GM23338 (cell line): ENCODE measurements at regions not wholly inside any gene's neighbourhood (a gene's known extent, or its start where the extent isn't known, plus 50 kb on each side); places are given as distances from the start of the nearest gene placed in this dataset.

Source experiments
- ATAC-seq: fragments of 200-7000 bp; cut with Tn5 transposase; 3 replicates; pipeline ENCODE4 v1.9.1; 2020
- DNase-seq: peaks from one replicate; pipeline ENCODE4 v3.0.0-alpha.2; 2015; ENCODE audit warnings: low spot score
- H2AFZ ChIP-seq: fragments of 200-600 bp; sonication (generic); 2 replicates; pipeline ENCODE4 v1.8.0; 2016; ENCODE audit warnings: antibody characterized with exemption, mild to moderate bottlenecking, moderate library complexity
- H3F3A ChIP-seq: fragments of 200-600 bp; sonication (generic); replicated peaks from 2 replicates; pipeline ENCODE4 v1.8.0; 2017; ENCODE audit warnings: antibody characterized with exemption, mixed run types, low read depth
- H3K27ac ChIP-seq: fragments of 200-600 bp; sonication (generic); 2 replicates; pipeline ENCODE4 v1.6.1; 2016; ENCODE audit warnings: low read depth
- H3K27me3 ChIP-seq: fragments of 200-600 bp; sonication (generic); 2 replicates; pipeline ENCODE4 v1.8.0; 2016; ENCODE audit warnings: mild to moderate bottlenecking, mixed run types, moderate library complexity; ENCODE audit not compliant: insufficient read depth
- H3K36me3 ChIP-seq: fragments of 200-600 bp; sonication (generic); 2 replicates; pipeline ENCODE4 v1.8.0; 2016; ENCODE audit warnings: mild to moderate bottlenecking; ENCODE audit not compliant: insufficient read depth
- H3K4me1 ChIP-seq: fragments of 200-600 bp; sonication (generic); 2 replicates; pipeline ENCODE4 v1.8.0; 2016; ENCODE audit warnings: mild to moderate bottlenecking, moderate library complexity; ENCODE audit not compliant: insufficient read depth
- H3K4me2 ChIP-seq: fragments of 200-600 bp; sonication (generic); 2 replicates; pipeline ENCODE4 v1.7.1; 2017; ENCODE audit warnings: mixed run types
- H3K4me3 ChIP-seq: fragments of 200-600 bp; sonication (generic); 2 replicates; pipeline ENCODE4 v1.6.1; 2016; ENCODE audit warnings: mixed run types
- H3K79me2 ChIP-seq: fragments of 200-600 bp; sonication (generic); replicated peaks from 2 replicates; pipeline ENCODE4 v1.8.0; 2017; ENCODE audit warnings: mild to moderate bottlenecking; ENCODE audit not compliant: insufficient read depth
- H3K9me2 ChIP-seq: fragments of 200-600 bp; sonication (generic); 2 replicates; pipeline ENCODE4 v1.8.0; 2017; ENCODE audit not compliant: insufficient read depth
- H4K20me1 ChIP-seq: fragments of 200-600 bp; sonication (generic); replicated peaks from 2 replicates; pipeline ENCODE4 v1.8.0; 2017; ENCODE audit warnings: mild to moderate bottlenecking; ENCODE audit not compliant: insufficient read depth
- H3K27ac Mint-ChIP-seq: 2 replicates; pipeline ENCODE4 v1.8.0; 2020; ENCODE audit warnings: inconsistent platforms, mild to moderate bottlenecking, moderate library complexity, mixed read lengths
- H3K27me3 Mint-ChIP-seq: 3 replicates; pipeline ENCODE4 v1.8.0; 2022; ENCODE audit warnings: low read depth, mild to moderate bottlenecking, moderate library complexity, mixed read lengths, inconsistent platforms; ENCODE audit not compliant: insufficient read depth, poor library complexity
- H3K36me3 Mint-ChIP-seq: 3 replicates; pipeline ENCODE4 v1.8.0; 2021; ENCODE audit warnings: low read depth, mild to moderate bottlenecking, inconsistent platforms, moderate library complexity, mixed read lengths
- H3K4me1 Mint-ChIP-seq: 3 replicates; pipeline ENCODE4 v1.8.0; 2020; ENCODE audit warnings: mild to moderate bottlenecking, inconsistent platforms, mixed read lengths
- H3K4me3 Mint-ChIP-seq: 3 replicates; pipeline ENCODE4 v1.8.0; 2021; ENCODE audit warnings: moderate library complexity, mild to moderate bottlenecking, inconsistent platforms, mixed read lengths
- H3K9me3 Mint-ChIP-seq: 3 replicates; pipeline ENCODE4 v1.8.0; 2020; ENCODE audit warnings: moderate library complexity, mild to moderate bottlenecking, inconsistent platforms, mixed read lengths
- CREB1 ChIP-seq: fragments of 250-450 bp; sonication (Bioruptor Pico); IDR thresholded peaks from 2 replicates; pipeline ENCODE4 v1.5.0; 2020; ENCODE audit warnings: low read depth, mild to moderate bottlenecking, moderate library complexity
- CTCF ChIP-seq, 2 experiments: fragments of 200-600 bp in 1 of 2; sonication (generic) in 1 of 2; conservative IDR thresholded peaks; 2 replicates each; pipeline versions ENCODE4 v1.5.1 to v1.6.1; 2016 to 2017; ENCODE audit warnings: antibody characterized with exemption in 2 of 2, low read depth in 2 of 2, mild to moderate bottlenecking in 2 of 2, moderate library complexity in 1 of 2
- ETS1 ChIP-seq: IDR thresholded peaks from 2 replicates; pipeline ENCODE4 v1.6.1; 2016; ENCODE audit warnings: antibody characterized with exemption
- EZH2 ChIP-seq: fragments of 200-600 bp; sonication (generic); IDR thresholded peaks from one replicate; pipeline ENCODE4 v1.8.0; 2017; ENCODE audit warnings: antibody characterized with exemption, mild to moderate bottlenecking, low read depth; ENCODE audit not compliant: unreplicated experiment
- EZH2phosphoT487 ChIP-seq: fragments of 200-600 bp; sonication (generic); IDR thresholded peaks from one replicate; pipeline ENCODE4 v1.8.1; 2018; ENCODE audit warnings: antibody characterized with exemption; ENCODE audit not compliant: unreplicated experiment
- JUNB ChIP-seq: IDR thresholded peaks from one replicate; pipeline ENCODE4 v1.6.1; 2016; ENCODE audit warnings: antibody characterized with exemption; ENCODE audit not compliant: unreplicated experiment
- NANOG ChIP-seq: IDR thresholded peaks from 2 replicates; pipeline ENCODE4 v1.6.1; 2016; ENCODE audit warnings: antibody characterized with exemption, borderline replicate concordance
- POLR2AphosphoS5 ChIP-seq: IDR thresholded peaks from 2 replicates; pipeline ENCODE4 v1.6.1; 2016; ENCODE audit warnings: antibody characterized with exemption, low read depth
- REST ChIP-seq: IDR thresholded peaks from one replicate; pipeline ENCODE4 v1.6.1; 2018; ENCODE audit warnings: antibody characterized with exemption; ENCODE audit not compliant: unreplicated experiment
- STAT1 ChIP-seq: IDR thresholded peaks from one replicate; pipeline ENCODE4 v1.6.1; 2016; ENCODE audit warnings: antibody characterized with exemption; ENCODE audit not compliant: unreplicated experiment
- ZNF114 ChIP-seq: fragments of 250-450 bp; sonication (Bioruptor Pico); IDR thresholded peaks from 2 replicates; pipeline ENCODE4 v1.5.0; 2020; ENCODE audit warnings: mild to moderate bottlenecking, moderate library complexity
- ZNF331 ChIP-seq: fragments of 250-450 bp; sonication (Bioruptor Pico); IDR thresholded peaks from 2 replicates; pipeline ENCODE4 v1.5.0; 2020; ENCODE audit warnings: low read depth, mild to moderate bottlenecking, moderate library complexity
- ZNF462 ChIP-seq: fragments of 250-450 bp; sonication (Bioruptor Pico); IDR thresholded peaks from 2 replicates; pipeline ENCODE4 v1.5.0; 2020; ENCODE audit warnings: mild to moderate bottlenecking, moderate library complexity

GRCh38 chr5:71809446-71809845, 90.4 kb downstream of the CARTPT start:
- Mint-ChIP-seq H3K9me3 (no peaks in the 10 kb centered on the region), H3K36me3 (no peaks in the 10 kb centered on the region), H3K4me3 (no peak overlapping the region), H3K4me1 (peaks cover 43% of the 10 kb centered on the region), H3K27me3 (peaks cover 3% of the 10 kb centered on the region), H3K27ac (no peak overlapping the region)
- peaks cover 3% of the 10 kb centered on the region; the same call in 1 of the 2 replicates for H3K9me2 ChIP-seq
- H3K4me3 ChIP-seq, result no peak overlapping the region
- DNase-seq (no peak), ATAC-seq (no peak)
- H3K27ac ChIP-seq, result no peak overlapping the region
- H3K79me2 ChIP-seq, result no peaks in the 10 kb centered on the region
- TF ChIP-seq JUNB (no peak), CTCF (conservative IDR thresholded peaks at IDR 0.05; ENCODE audit: low read depth in 2 of 2) (no peak), STAT1 (no peak), ZNF331 (no peak), CREB1 (CRISPR knock-in tag) (no peak), EZH2phosphoT487 (no peak), ZNF462 (CRISPR knock-in tag) (no peak), EZH2 (no peak), ZNF114 (CRISPR knock-in tag) (no peak), POLR2AphosphoS5 (no peak), ETS1 (no peak), NANOG (no peak), REST (no peak)
- H3K4me2 ChIP-seq, result no peak overlapping the region
- H3K36me3 ChIP-seq, result no peaks in the 10 kb centered on the region
- no peaks in the 10 kb centered on the region for H4K20me1 ChIP-seq
- peak overlapping the region; percentile 5; the same call in 1 of the 2 replicates for H2AFZ ChIP-seq
- H3K4me1 ChIP-seq, result peaks cover 41% of the 10 kb centered on the region
- no peaks in the 10 kb centered on the region for H3K27me3 ChIP-seq
- H3F3A ChIP-seq, result no peaks in the 10 kb centered on the region
